ENCODE measurements at regions not wholly inside any gene's neighbourhood (a gene's known extent, or its start where the extent isn't known, plus 50 kb on each side); places are given as distances from the start of the nearest gene placed in this dataset.
A peak's percentile ranks its signal among the peaks of the same experiment; 100 is the strongest.

DNA sequence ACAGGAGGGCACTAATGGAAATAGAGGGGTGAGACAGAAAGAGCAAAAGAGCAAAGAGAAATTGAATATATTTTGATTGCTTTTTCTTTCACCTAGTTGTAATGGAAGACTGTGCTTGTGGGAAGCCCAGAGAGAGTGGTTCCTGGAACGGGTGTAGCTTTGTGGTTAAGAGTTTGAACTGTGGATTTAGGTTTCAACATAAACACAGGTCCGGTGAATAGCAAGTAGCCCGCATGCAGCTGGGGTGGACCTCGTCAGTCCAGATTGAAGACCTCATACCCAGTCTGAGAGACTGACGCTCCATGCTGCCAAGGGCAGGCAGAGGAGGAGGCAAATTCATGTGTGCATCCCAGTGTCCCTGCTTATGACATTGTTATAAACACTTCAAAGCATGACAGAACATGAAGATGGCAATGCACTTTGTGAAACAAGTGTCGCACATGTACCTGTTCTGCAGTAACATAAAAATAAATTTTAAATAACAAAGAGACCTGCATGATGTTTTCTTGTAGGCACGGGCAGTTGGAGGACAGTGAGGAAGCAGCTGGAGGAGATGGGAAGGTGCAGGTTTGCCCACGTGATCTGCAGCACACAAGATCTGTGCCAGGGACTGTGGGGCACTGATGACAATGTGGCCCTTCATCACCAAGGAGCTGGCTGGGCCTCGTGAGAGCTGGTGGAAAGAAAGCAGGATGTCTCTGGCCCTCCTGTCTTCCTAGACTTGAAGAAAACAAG, 220.5 kb upstream of the SSTR4 start:
- 80 to 89% (median 83%) methylated on average over 9 of the region's 9 CpGs for WGBS, 4 donors
- no peak for DNase-seq
- Histone ChIP-seq H3K27me3 (no peaks in the 10 kb centered on the region), H3K4me3 (no peak overlapping the region), H3K27ac (no peak overlapping the region), H3K9me3 (no peaks in the 10 kb centered on the region), H3K36me3 (no peaks in the 10 kb centered on the region), H3K4me1 (peaks cover 0 to 8% (median 0%) of the 10 kb centered on the region in 12 donors)
- no peak for TF ChIP-seq POLR2A (IDR thresholded peaks at IDR 0.05)
- TF ChIP-seq, protein P1, sequence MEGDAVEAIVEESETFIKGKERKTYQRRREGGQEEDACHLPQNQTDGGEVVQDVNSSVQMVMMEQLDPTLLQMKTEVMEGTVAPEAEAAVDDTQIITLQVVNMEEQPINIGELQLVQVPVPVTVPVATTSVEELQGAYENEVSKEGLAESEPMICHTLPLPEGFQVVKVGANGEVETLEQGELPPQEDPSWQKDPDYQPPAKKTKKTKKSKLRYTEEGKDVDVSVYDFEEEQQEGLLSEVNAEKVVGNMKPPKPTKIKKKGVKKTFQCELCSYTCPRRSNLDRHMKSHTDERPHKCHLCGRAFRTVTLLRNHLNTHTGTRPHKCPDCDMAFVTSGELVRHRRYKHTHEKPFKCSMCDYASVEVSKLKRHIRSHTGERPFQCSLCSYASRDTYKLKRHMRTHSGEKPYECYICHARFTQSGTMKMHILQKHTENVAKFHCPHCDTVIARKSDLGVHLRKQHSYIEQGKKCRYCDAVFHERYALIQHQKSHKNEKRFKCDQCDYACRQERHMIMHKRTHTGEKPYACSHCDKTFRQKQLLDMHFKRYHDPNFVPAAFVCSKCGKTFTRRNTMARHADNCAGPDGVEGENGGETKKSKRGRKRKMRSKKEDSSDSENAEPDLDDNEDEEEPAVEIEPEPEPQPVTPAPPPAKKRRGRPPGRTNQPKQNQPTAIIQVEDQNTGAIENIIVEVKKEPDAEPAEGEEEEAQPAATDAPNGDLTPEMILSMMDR (IDR thresholded peaks at IDR 0.05): no peak
- no peak for ATAC-seq
- intact Hi-C loops (cut with DNase I): no loop called here

DNA sequence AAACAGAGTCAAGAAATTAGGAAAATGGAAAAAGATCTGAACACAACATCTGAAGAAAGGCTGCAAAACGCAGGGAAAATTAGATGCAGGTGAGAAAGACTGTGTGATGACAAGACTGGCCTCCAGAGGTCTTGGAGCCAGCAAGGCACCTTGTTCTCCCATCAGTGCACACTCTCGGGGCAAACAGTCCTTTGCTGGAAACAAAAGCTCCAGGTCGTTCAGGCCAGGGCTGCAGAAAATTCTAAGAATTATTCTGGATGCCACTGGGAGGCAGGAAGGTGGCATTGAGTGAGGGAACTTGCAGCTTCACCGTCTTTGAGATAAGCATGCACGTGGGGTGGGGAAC, 219.9 kb upstream of the SSTR4 start:
- TF ChIP-seq POLR2A (IDR thresholded peaks at IDR 0.05): no peak
- TF ChIP-seq, protein P1 (IDR thresholded peaks at IDR 0.05): no peak
- intact Hi-C loops (cut with DNase I): no loop called here
- H3K27me3 ChIP-seq: no peaks in the 10 kb centered on the region
- no peaks in the 10 kb centered on the region for H3K36me3 ChIP-seq
- peaks cover 0 to 8% (median 0%) of the 10 kb centered on the region in 12 donors for H3K4me1 ChIP-seq
- H3K27ac ChIP-seq: no peak overlapping the region
- 63 to 70% (median 63%) methylated on average over 5 of the region's 5 CpGs for WGBS, 4 donors
- H3K9me3 ChIP-seq: no peaks in the 10 kb centered on the region
- DNase-seq (no peak), ATAC-seq (no peak)
- no peak overlapping the region for H3K4me3 ChIP-seq

DNA sequence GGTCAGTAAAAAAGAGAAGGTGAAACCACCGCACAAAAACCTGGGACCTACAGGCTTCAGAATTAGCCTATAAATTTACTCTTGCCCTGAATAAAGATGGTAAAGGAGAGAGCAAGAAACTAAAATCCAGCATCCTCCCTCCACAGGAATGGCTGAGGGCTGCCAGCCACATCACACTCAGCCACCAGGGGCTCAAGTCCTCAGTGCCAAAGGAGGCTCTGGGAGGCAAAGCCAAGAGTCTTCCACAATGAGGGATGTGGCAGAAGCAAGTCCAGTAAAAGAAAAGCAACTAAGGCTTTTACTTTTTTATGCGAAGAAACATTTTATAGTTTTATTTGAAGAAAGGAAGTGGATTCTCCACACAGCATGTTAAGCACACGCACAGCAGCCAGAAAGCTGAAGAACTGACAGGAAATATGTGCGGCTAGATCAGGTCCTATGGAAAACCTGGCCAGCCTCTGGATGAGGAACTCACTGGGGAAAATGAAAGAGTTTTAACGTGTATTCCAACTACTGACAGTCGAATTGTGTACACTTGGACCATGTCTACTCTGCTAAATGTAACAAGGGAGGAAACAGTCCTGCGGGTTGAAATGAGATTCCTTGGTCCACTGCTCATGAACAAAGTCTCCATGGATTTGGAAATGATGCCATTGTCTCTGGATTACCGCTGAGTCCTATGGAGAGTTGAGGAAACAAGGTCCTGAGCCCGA, 219.4 kb upstream of the SSTR4 start:
- ATAC-seq: no peak
- 54 to 58% (median 55%) methylated on average over 9 of the region's 9 CpGs for WGBS, 4 donors
- Histone ChIP-seq H3K4me1 (peaks cover 0 to 8% (median 0%) of the 10 kb centered on the region in 12 donors), H3K36me3 (no peaks in the 10 kb centered on the region), H3K9me3 (no peaks in the 10 kb centered on the region), H3K27ac (peak overlapping the region in 1 of 12 donors; percentile 18), H3K4me3 (no peak overlapping the region), H3K27me3 (no peaks in the 10 kb centered on the region)
- DNase-seq: no peak
- TF ChIP-seq POLR2A (IDR thresholded peaks at IDR 0.05): no peak
- TF ChIP-seq, protein P1 (IDR thresholded peaks at IDR 0.05): peak in 4 of 12 donors; percentile 23 to 32 (median 26)
- intact Hi-C loops (cut with DNase I): no loop called here

DNA sequence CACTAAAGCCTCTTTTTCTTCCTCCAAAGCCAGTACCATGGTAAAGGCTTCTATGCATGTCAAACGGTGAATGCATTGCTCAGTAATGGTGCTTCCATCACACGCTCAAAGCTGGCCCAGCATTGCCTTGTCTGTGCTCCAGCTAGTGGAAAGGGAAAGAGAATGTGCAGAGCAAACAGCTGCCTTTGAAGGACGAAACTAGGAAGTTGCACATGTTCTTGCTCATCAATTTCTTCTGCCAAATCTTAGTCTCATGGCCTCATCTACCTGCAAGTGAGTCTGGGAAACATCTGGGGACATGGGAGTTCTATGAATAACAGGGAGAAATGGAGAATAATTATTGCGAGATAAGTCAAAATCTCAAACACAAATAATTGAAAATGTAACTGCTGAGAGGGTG, 216.5 kb upstream of the SSTR4 start:
- TF ChIP-seq, protein P1 (IDR thresholded peaks at IDR 0.05): no peak
- TF ChIP-seq POLR2A (IDR thresholded peaks at IDR 0.05): no peak
- 92 to 97% (median 94%) methylated on average over 4 of the region's 4 CpGs for WGBS, 4 donors
- intact Hi-C loops (cut with DNase I): no loop called here

More for the DNA sequence above, 216.5 kb upstream of the SSTR4 start:
- no peaks in the 10 kb centered on the region for H3K9me3 ChIP-seq
- H3K36me3 ChIP-seq: no peaks in the 10 kb centered on the region
- H3K27me3 ChIP-seq: no peaks in the 10 kb centered on the region
- ATAC-seq (no peak), DNase-seq (no peak)
- peaks cover 0 to 8% (median 0%) of the 10 kb centered on the region in 12 donors for H3K4me1 ChIP-seq
- H3K27ac ChIP-seq: no peak overlapping the region
- H3K4me3 ChIP-seq: no peak overlapping the region

Data from heart left ventricle (tissue), 16 donors.